H1 (cell line): ENCODE measurements at regions not wholly inside any gene's neighbourhood (a gene's known extent, or its start where the extent isn't known, plus 50 kb on each side); places are given as distances from the start of the nearest gene placed in this dataset.

Experiments used
- CTCF ChIA-PET: fragments of 300-600 bp; sonication (Branson Sonifier 250); formaldehyde crosslinking; loops from one replicate; lab custom pipeline; 2021; ENCODE audit not compliant: partially characterized antibody; lab: Charles Lee
- POLR2A ChIA-PET: fragments of 300-600 bp; sonication (Branson Sonifier 250); formaldehyde crosslinking; loops from one replicate; lab custom pipeline; 2021; ENCODE audit warnings: inconsistent platforms; ENCODE audit not compliant: partially characterized antibody; lab: Charles Lee
- DNase-seq, 2 experiments: peaks; one replicate each; pipeline versions ENCODE4 v3.0.0 to v3.0.0-alpha.2; 2010 to 2022; ENCODE audit warnings: low spot score in 2 of 2, low read depth in 1 of 2, mixed read lengths in 1 of 2
- FAIRE-seq: peaks from 2 replicates; lab custom pipeline; 2011; peaks lifted over from hg19 to GRCh38; lab: Jason Lieb, UNC
- H2AFZ ChIP-seq: 2 replicates; pipeline ENCODE4 v1.8.1; 2012; ENCODE audit warnings: low read length, inconsistent platforms
- H2AK5ac ChIP-seq: 2 replicates; pipeline ENCODE4 v1.6.1; 2013; ENCODE audit warnings: low read depth, low read length
- H2BK120ac ChIP-seq: replicated peaks from 2 replicates; pipeline ENCODE3; 2013; ENCODE audit warnings: low read depth, low read length, inconsistent platforms
- H2BK12ac ChIP-seq: 2 replicates; pipeline ENCODE4 v1.6.1; 2013; ENCODE audit warnings: low read depth, low read length
- H2BK15ac ChIP-seq: 2 replicates; pipeline ENCODE4 v1.6.1; 2013; ENCODE audit warnings: low read length
- H2BK20ac ChIP-seq: 2 replicates; pipeline ENCODE4 v1.6.1; 2013; ENCODE audit warnings: low read length
- H2BK5ac ChIP-seq: 2 replicates; pipeline ENCODE4 v1.6.1; 2013; ENCODE audit warnings: low read depth, low read length
- H3K14ac ChIP-seq: 2 replicates; pipeline ENCODE4 v1.6.1; 2013; ENCODE audit warnings: inconsistent platforms; ENCODE audit not compliant: insufficient read length
- H3K18ac ChIP-seq: 2 replicates; pipeline ENCODE4 v1.6.1; 2013; ENCODE audit warnings: low read length; ENCODE audit errors: extremely low read depth
- H3K23ac ChIP-seq: 2 replicates; pipeline ENCODE4 v1.6.1; 2013; ENCODE audit warnings: inconsistent platforms; ENCODE audit not compliant: insufficient read length
- H3K23me2 ChIP-seq: 2 replicates; pipeline ENCODE4 v1.6.1; 2013; ENCODE audit warnings: low read depth, low read length
- H3K27ac ChIP-seq: 2 replicates; pipeline ENCODE4 v1.6.1; 2011; ENCODE audit warnings: low read depth, low read length, inconsistent platforms
- H3K27me3 ChIP-seq, 4 experiments: replicated peaks in 1 of 4; 1 replicate in 1 of 4; 2 replicates in 3 of 4; pipeline versions ENCODE4 v1.6.1 to v1.8.1; 2011 to 2013; ENCODE audit warnings: low read length in 3 of 4, mild to moderate bottlenecking in 3 of 4, inconsistent platforms in 2 of 4, mixed read lengths in 2 of 4, moderate library complexity in 1 of 4; ENCODE audit not compliant: control insufficient read depth in 3 of 4, insufficient read depth in 3 of 4; ENCODE audit errors: extremely low read depth in 1 of 4
- H3K36me3 ChIP-seq, 4 experiments: 2 replicates each; pipeline versions ENCODE4 v1.6.1 to v1.8.1; 2011 to 2013; ENCODE audit warnings: mild to moderate bottlenecking in 4 of 4, low read length in 3 of 4, moderate library complexity in 2 of 4, control low read depth in 1 of 4, inconsistent platforms in 1 of 4; ENCODE audit not compliant: insufficient read depth in 4 of 4, control insufficient read depth in 2 of 4
- H3K4ac ChIP-seq: replicated peaks from 2 replicates; pipeline ENCODE3; 2013; ENCODE audit warnings: low read length, low read depth, mixed read lengths, inconsistent platforms; ENCODE audit not compliant: insufficient read length
- H3K4me1 ChIP-seq, 4 experiments: replicated peaks in 1 of 4; 1 replicate in 1 of 4; 2 replicates in 3 of 4; pipeline versions ENCODE4 v1.6.1 to v1.8.1; 2011 to 2013; ENCODE audit warnings: low read length in 3 of 4, inconsistent platforms in 2 of 4, mixed read lengths in 1 of 4; ENCODE audit not compliant: insufficient read depth in 4 of 4, control insufficient read depth in 3 of 4
- H3K4me2 ChIP-seq, 2 experiments: 2 replicates each; pipeline versions ENCODE4 v1.6.1 to v1.8.1; 2011 to 2013; ENCODE audit warnings: low read depth in 2 of 2, low read length in 2 of 2, control low read depth in 1 of 2, inconsistent platforms in 1 of 2, mild to moderate bottlenecking in 1 of 2; ENCODE audit not compliant: insufficient read depth in 1 of 2
- H3K4me3 ChIP-seq, 4 experiments: fragments of 200-600, 300-600 bp in 1 of 4; sonication (generic), shearing (Covaris generic), sonication (Bioruptor Twin) in 1 of 4; 2 replicates each; pipeline versions ENCODE4 v1.5.1 to v1.8.1; 2011 to 2016; ENCODE audit warnings: low read length in 4 of 4, low read depth in 3 of 4, control low read depth in 2 of 4, inconsistent platforms in 2 of 4, mild to moderate bottlenecking in 2 of 4, mixed read lengths in 1 of 4, moderate library complexity in 1 of 4; ENCODE audit not compliant: insufficient read depth in 2 of 4; ENCODE audit errors: extremely low read depth in 1 of 4
- H3K56ac ChIP-seq: replicated peaks from 2 replicates; pipeline ENCODE3; 2013; ENCODE audit warnings: low read depth, mild to moderate bottlenecking, mixed read lengths, low read length, inconsistent platforms; ENCODE audit not compliant: insufficient read length
- H3K79me1 ChIP-seq: 2 replicates; pipeline ENCODE4 v1.6.1; 2013; ENCODE audit warnings: low read depth, low read length, control low read depth
- H3K79me2 ChIP-seq, 2 experiments: 2 replicates each; pipeline versions ENCODE4 v1.6.1 to v1.8.1; 2012 to 2013; ENCODE audit warnings: low read length in 2 of 2, mild to moderate bottlenecking in 2 of 2, inconsistent platforms in 1 of 2; ENCODE audit not compliant: insufficient read depth in 2 of 2, control insufficient read depth in 1 of 2
- H3K9ac ChIP-seq, 4 experiments: replicated peaks in 1 of 4; 1 replicate in 1 of 4; 2 replicates in 3 of 4; pipeline versions ENCODE4 v1.6.1 to v1.8.1; 2011 to 2013; ENCODE audit warnings: low read depth in 3 of 4, low read length in 3 of 4, control low read depth in 2 of 4, mild to moderate bottlenecking in 2 of 4, moderate library complexity in 2 of 4, inconsistent platforms in 1 of 4; ENCODE audit errors: extremely low read depth in 1 of 4
- H3K9me3 ChIP-seq, 2 experiments: 2 replicates each; pipeline versions ENCODE4 v1.6.1 to v1.8.1; 2012 to 2013; ENCODE audit warnings: mild to moderate bottlenecking in 2 of 2, moderate library complexity in 2 of 2, control low read depth in 1 of 2, inconsistent platforms in 1 of 2, low read depth in 1 of 2, low read length in 1 of 2, mixed read lengths in 1 of 2; ENCODE audit not compliant: insufficient read depth in 2 of 2
- H4K20me1 ChIP-seq, 2 experiments: replicated peaks in 1 of 2; 2 replicates each; pipeline versions ENCODE3 to v1.8.1; 2011 to 2013; ENCODE audit warnings: inconsistent platforms in 2 of 2, low read length in 2 of 2, mild to moderate bottlenecking in 1 of 2; ENCODE audit not compliant: insufficient read depth in 2 of 2, control insufficient read depth in 1 of 2
- H4K5ac ChIP-seq: 2 replicates; pipeline ENCODE4 v1.6.1; 2013; ENCODE audit warnings: low read length, low read depth, mixed read lengths, inconsistent platforms; ENCODE audit not compliant: insufficient read length
- H4K8ac ChIP-seq: 2 replicates; pipeline ENCODE4 v1.8.0; 2013; ENCODE audit warnings: mild to moderate bottlenecking, moderate library complexity, low read length, inconsistent platforms; ENCODE audit not compliant: insufficient read depth; ENCODE audit errors: extremely low read depth
- H4K91ac ChIP-seq: replicated peaks from 2 replicates; pipeline ENCODE3; 2013; ENCODE audit warnings: low read length, mixed read lengths, inconsistent platforms; ENCODE audit not compliant: insufficient read length
- BACH1 ChIP-seq: IDR thresholded peaks from 2 replicates; pipeline ENCODE4 v1.6.1; 2012; ENCODE audit warnings: low read length, improper control_type of control experiment
- GTF2F1 ChIP-seq: IDR thresholded peaks from 2 replicates; pipeline ENCODE4 v1.6.1; 2012; ENCODE audit warnings: low read depth, low read length, improper control_type of control experiment, borderline replicate concordance
- WGBS, 2 experiments: shearing (Covaris generic) in 1 of 2; methylation state at CpG; one replicate each; pipeline versions ENCODE4 v1.1.6 to v1.1.7; 2013 to 2015; ENCODE audit warnings: low lambda C conversion rate in 2 of 2, mixed read lengths in 2 of 2, inconsistent platforms in 1 of 2, low coverage in 1 of 2, missing lambda C conversion rate in 1 of 2; ENCODE audit not compliant: insufficient replicate concordance in 2 of 2, insufficient coverage in 1 of 2, insufficient read length in 1 of 2; ENCODE audit errors: extremely low coverage in 1 of 2, missing lambda C conversion rate in 1 of 2; 5-methylcytosine and 5-hydroxymethylcytosine counted together

DNA sequence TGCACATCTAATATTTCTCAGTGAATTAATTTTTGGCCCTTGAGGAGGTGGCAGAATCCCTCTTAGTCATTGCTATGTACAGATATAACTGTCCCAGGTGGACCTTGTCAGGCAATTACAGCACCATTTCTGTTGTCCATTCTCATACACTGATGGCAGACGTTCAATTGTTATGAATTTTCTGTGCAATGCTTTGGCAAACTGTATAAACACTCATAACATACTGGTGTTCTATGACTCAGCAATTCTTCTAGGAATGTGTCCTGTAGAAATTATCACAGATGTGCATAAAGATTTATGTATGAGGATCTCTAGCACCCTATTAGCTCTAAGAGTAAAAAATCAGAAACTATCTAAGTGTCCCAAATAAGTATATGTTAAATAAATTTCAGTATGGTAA is 80.8 kb downstream of the DNAJB9 start:
- H4K91ac ChIP-seq: no peak overlapping the region
- no peak overlapping the region for H4K8ac ChIP-seq
- no peak overlapping the region for H2BK5ac ChIP-seq
- no peak overlapping the region for H3K27ac ChIP-seq
- H3K27me3 ChIP-seq: no peaks in the 10 kb centered on the region
- no peak overlapping the region for H3K4me2 ChIP-seq
- no peak overlapping the region for H3K23ac ChIP-seq
- H3K23me2 ChIP-seq: no peaks in the 10 kb centered on the region
- H2BK15ac ChIP-seq: no peak overlapping the region
- no peaks in the 10 kb centered on the region for H3K9me3 ChIP-seq
- no peak overlapping the region for H2AK5ac ChIP-seq
- H3K9ac ChIP-seq: no peak overlapping the region
- ChIA-PET CTCF (interaction anchor here (0.6 to 0.7 kb wide), 2 partner anchors 36 to 1097 kb away, joined by 3 read pairs; no protein-coding TSS in a partner anchor), POLR2A (interaction anchor here (0.8 kb wide), 1 partner anchor 32 kb away, joined by 3 read pairs; no protein-coding TSS in a partner anchor)
- H2BK120ac ChIP-seq: no peak overlapping the region
- H3K14ac ChIP-seq: no peak overlapping the region
- no peak overlapping the region for H2BK12ac ChIP-seq
- no peak for FAIRE-seq
- no peaks in the 10 kb centered on the region for H3K79me1 ChIP-seq
- H3K56ac ChIP-seq: no peak overlapping the region
- no peaks in the 10 kb centered on the region for H3K4me1 ChIP-seq
- H3K4me3 ChIP-seq: no peak overlapping the region
- WGBS, 2 experiments: 70% methylated on average over 1 of the region's 1 CpG; no CpG with 5 or more reads in 1 of the 2 experiments
- H4K5ac ChIP-seq: no peak overlapping the region
- no peak overlapping the region for H2BK20ac ChIP-seq
- H3K79me2 ChIP-seq: no peaks in the 10 kb centered on the region
- no peak for DNase-seq
- no peak overlapping the region for H3K18ac ChIP-seq
- H3K4ac ChIP-seq: no peak overlapping the region
- no peaks in the 10 kb centered on the region for H3K36me3 ChIP-seq
- no peaks in the 10 kb centered on the region for H4K20me1 ChIP-seq
- no peak for TF ChIP-seq GTF2F1
- peak; percentile 70; the same call in 1 of the 2 replicates for TF ChIP-seq BACH1
- H2AFZ ChIP-seq: no peak overlapping the region
